NOMO-1 treated with DMSO at 0.1 percent for 48 hours (cell line): ENCODE measurements at regions not wholly inside any gene's neighbourhood (a gene's known extent, or its start where the extent isn't known, plus 50 kb on each side); places are given as distances from the start of the nearest gene placed in this dataset.
"Not testable (repeated sequence)": the region's sequence is repeated elsewhere in the genome, so short reads cannot be mapped to it uniquely, and the experiment has no call there.

Experiments used
- DNase-seq: peaks from one replicate; lab custom pipeline; 2025; ENCODE audit not compliant: unreplicated experiment; lab: John Stamatoyannopoulos, UW

GRCh38 chr14:54241517-54241916 is 155.3 kb upstream of the CDKN3 start:
- DNase-seq = no peak

GRCh38 chr14:54251356-54251755 is 145.5 kb upstream of the CDKN3 start:
- no peak for DNase-seq

GRCh38 chr14:54252072-54252730 is 144.6 kb upstream of the CDKN3 start:
- no peak for DNase-seq

- DNase-seq = no peak
These were observed 143.4 kb upstream of the CDKN3 start for GRCh38 chr14:54253195-54253947.

- no peak for DNase-seq
These were observed 140.7 kb upstream of the CDKN3 start for GRCh38 chr14:54256156-54256555.

- no peak for DNase-seq
These were observed 139.4 kb upstream of the CDKN3 start for GRCh38 chr14:54257424-54257823.

GRCh38 chr14:54258382-54258781 is 138.4 kb upstream of the CDKN3 start:
- no peak for DNase-seq

- no peak for DNase-seq
These were observed 137.0 kb upstream of the CDKN3 start for GRCh38 chr14:54259821-54260220.

- no peak for DNase-seq
These were observed 135.5 kb upstream of the CDKN3 start for GRCh38 chr14:54261283-54261682.

- not testable (repeated sequence) for DNase-seq
These were observed 130.2 kb upstream of the CDKN3 start for GRCh38 chr14:54266616-54267015.

GRCh38 chr14:54267172-54267571 is 129.6 kb upstream of the CDKN3 start:
- no peak for DNase-seq

GRCh38 chr14:54275997-54276725 is 120.6 kb upstream of the CDKN3 start:
- DNase-seq = no peak

GRCh38 chr14:54278087-54278486 is 118.7 kb upstream of the CDKN3 start:
- DNase-seq = no peak

- DNase-seq = no peak
These were observed 118.0 kb upstream of the CDKN3 start for GRCh38 chr14:54278665-54279295.

- DNase-seq = no peak
These were observed 114.0 kb upstream of the CDKN3 start for GRCh38 chr14:54282849-54283248.

GRCh38 chr14:54285030-54285429 is 111.8 kb upstream of the CDKN3 start:
- DNase-seq = no peak

GRCh38 chr14:54291491-54292191 is 105.2 kb upstream of the CDKN3 start:
- DNase-seq = no peak

- DNase-seq = no peak
These were observed 102.0 kb upstream of the CDKN3 start for GRCh38 chr14:54294802-54295201.

- no peak for DNase-seq
These were observed 97.1 kb upstream of the CDKN3 start for GRCh38 chr14:54299410-54300363.

GRCh38 chr14:54300881-54301280 is 95.9 kb upstream of the CDKN3 start:
- no peak for DNase-seq
